ENCODE measurements at regions not wholly inside any gene's neighbourhood (a gene's known extent, or its start where the extent isn't known, plus 50 kb on each side); places are given as distances from the start of the nearest gene placed in this dataset.

- no peak for TF ChIP-seq MAZ (IDR thresholded peaks at IDR 0.05; ENCODE audit: borderline replicate concordance, low read depth, low read length)
- TF ChIP-seq CTCF (IDR thresholded peaks at IDR 0.05): no peak
- TF ChIP-seq RFX5 (IDR thresholded peaks at IDR 0.05): no peak
- no peak for TF ChIP-seq KDM1A (IDR thresholded peaks at IDR 0.05; ENCODE audit: low read depth)
- no peak for TF ChIP-seq POLR2A (IDR thresholded peaks at IDR 0.05; ENCODE audit: low read length)
- no peak for TF ChIP-seq CBX8 (IDR thresholded peaks at IDR 0.05)
- TF ChIP-seq EP300 (IDR thresholded peaks at IDR 0.05): no peak
- no peak for TF ChIP-seq ESRRA (IDR thresholded peaks at IDR 0.05; ENCODE audit: borderline replicate concordance, low read length)
Observed at GRCh38 chr3:72227486-72228070, 442.6 kb upstream of the PROK2 start.
